HCT116 (cell line): ENCODE measurements at regions not wholly inside any gene's neighbourhood (a gene's known extent, or its start where the extent isn't known, plus 50 kb on each side); places are given as distances from the start of the nearest gene placed in this dataset.

ENCODE experiments used
- ATAC-seq: fragments of 200-7000 bp; cut with Tn5 transposase; 2 replicates; pipeline ENCODE4 v1.9.1; 2020; ENCODE audit warnings: mild to moderate bottlenecking, moderate library complexity
- BruUV-seq: library from RNA; stranded (reverse); fragments of 400-500 nt; replicated peaks from 2 replicates; lab custom pipeline; 2021; lab: Mats Ljungman, UMichigan
- CTCF ChIA-PET: fragments of 300-600 bp; sonication (Branson Sonifier 250); formaldehyde crosslinking; loops from one replicate; lab custom pipeline; 2021; ENCODE audit warnings: antibody characterized with exemption; lab: Charles Lee
- POLR2A ChIA-PET: fragments of 300-600, 350-600 bp; sonication (Branson Sonifier 250); formaldehyde crosslinking; loops from one replicate; lab custom pipeline; 2021; ENCODE audit warnings: antibody characterized with exemption; lab: Charles Lee
- RAD21 ChIA-PET, 2 experiments: fragments of 300-600 bp; sonication (Branson Sonifier 250); formaldehyde crosslinking; loops; one replicate each; lab custom pipeline; 2023; ENCODE audit warnings: low total read pairs in 2 of 2; ENCODE audit not compliant: uncharacterized antibody in 2 of 2, unreplicated experiment in 2 of 2, low non-redundant PET in 1 of 2; lab: Charles Lee
- DNase-seq: peaks from one replicate; pipeline ENCODE4 v3.0.0-alpha.2; 2010; ENCODE audit warnings: low read depth, low spot score
- H2AFZ ChIP-seq: fragments of 200-600 bp; shearing (Covaris generic), sonication (generic); 2 replicates; pipeline ENCODE4 v1.6.1; 2017; ENCODE audit warnings: low read depth, mixed run types, mixed read lengths, antibody characterized with exemption, low read length; ENCODE audit not compliant: poor library complexity, severe bottlenecking
- H3K27ac ChIP-seq: 2 replicates; pipeline ENCODE4 v1.5.1; 2012; ENCODE audit warnings: low read depth, low read length
- H3K27me3 ChIP-seq: fragments of 200-600 bp; sonication (generic); 2 replicates; pipeline ENCODE4 v1.6.1; 2016; ENCODE audit warnings: mixed run types, low read length, mixed read lengths; ENCODE audit not compliant: insufficient read depth
- H3K36me3 ChIP-seq, 2 experiments: fragments of 200-500 bp in 1 of 2; fragments of 200-600 bp in 1 of 2; sonication (Bioruptor generic) in 1 of 2; sonication (generic) in 1 of 2; 2 replicates each; pipeline versions ENCODE4 v1.5.1 to v1.6.1; 2014 to 2016; ENCODE audit warnings: low read length in 2 of 2, inconsistent platforms in 1 of 2, mixed read lengths in 1 of 2, mixed run types in 1 of 2; ENCODE audit not compliant: insufficient read depth in 2 of 2, control insufficient read depth in 1 of 2
- H3K4me1 ChIP-seq, 2 experiments: fragments of 200-600 bp in 1 of 2; sonication (generic) in 1 of 2; 2 replicates each; pipeline versions ENCODE4 v1.5.1 to v1.6.1; 2012 to 2017; ENCODE audit warnings: low read length in 2 of 2, inconsistent platforms in 1 of 2, mild to moderate bottlenecking in 1 of 2, mixed read lengths in 1 of 2, mixed run types in 1 of 2, moderate library complexity in 1 of 2; ENCODE audit not compliant: insufficient read depth in 2 of 2, control insufficient read depth in 1 of 2
- H3K4me2 ChIP-seq: fragments of 200-600 bp; sonication (generic); 2 replicates; pipeline ENCODE4 v1.6.1; 2017; ENCODE audit warnings: mixed run types, low read length, mixed read lengths
- H3K4me3 ChIP-seq, 2 experiments: fragments of 200-600 bp in 1 of 2; sonication (generic) in 1 of 2; replicated peaks in 1 of 2; 2 replicates each; pipeline ENCODE4 v1.5.1; 2011 to 2016; ENCODE audit warnings: low read length in 2 of 2, control low read depth in 1 of 2, low read depth in 1 of 2, mild to moderate bottlenecking in 1 of 2, mixed read lengths in 1 of 2, mixed run types in 1 of 2
- H3K79me2 ChIP-seq: fragments of 200-600 bp; sonication (generic); 2 replicates; pipeline ENCODE4 v1.6.1; 2017; ENCODE audit warnings: mild to moderate bottlenecking, mixed run types, low read length, moderate library complexity, mixed read lengths; ENCODE audit not compliant: insufficient read depth
- H3K9ac ChIP-seq: fragments of 200-600 bp; sonication (generic); 2 replicates; pipeline ENCODE4 v1.6.1; 2016; ENCODE audit warnings: low read length, mixed read lengths
- H3K9me2 ChIP-seq: fragments of 200-600 bp; sonication (generic), shearing (Covaris generic); 2 replicates; pipeline ENCODE4 v1.6.1; 2017; ENCODE audit warnings: mixed run types, mild to moderate bottlenecking, moderate library complexity; ENCODE audit not compliant: insufficient read depth
- H3K9me3 ChIP-seq, 2 experiments: fragments of 200-500 bp in 1 of 2; fragments of 200-600 bp in 1 of 2; sonication (Bioruptor generic) in 1 of 2; sonication (generic) in 1 of 2; 2 replicates each; pipeline ENCODE4 v1.6.1; 2014 to 2017; ENCODE audit warnings: low read length in 2 of 2, mixed read lengths in 2 of 2, inconsistent platforms in 1 of 2, low read depth in 1 of 2, mild to moderate bottlenecking in 1 of 2, mixed run types in 1 of 2, moderate library complexity in 1 of 2; ENCODE audit not compliant: control insufficient read depth in 1 of 2, insufficient read depth in 1 of 2
- H4K20me1 ChIP-seq: fragments of 200-600 bp; sonication (generic), shearing (Covaris generic); 2 replicates; pipeline ENCODE4 v1.6.1; 2017; ENCODE audit warnings: mixed run types, mild to moderate bottlenecking, moderate library complexity; ENCODE audit not compliant: insufficient read depth
- CBX3 ChIP-seq: IDR thresholded peaks from 2 replicates; pipeline ENCODE4 v1.6.1; 2012; ENCODE audit warnings: low read depth
- CEBPB ChIP-seq: IDR thresholded peaks from 2 replicates; pipeline ENCODE4 v1.6.1; 2012; ENCODE audit warnings: low read depth
- CTCF ChIP-seq, 3 experiments: fragments of 200-600 bp in 1 of 3; sonication (generic) in 1 of 3; IDR thresholded peaks in 2 of 3; conservative IDR thresholded peaks in 1 of 3; 2 replicates each; pipeline ENCODE4 v1.5.1; 2012 to 2017; ENCODE audit warnings: low read depth in 2 of 3, low read length in 2 of 3, antibody characterized with exemption in 1 of 3, borderline replicate concordance in 1 of 3, control low read depth in 1 of 3, mild to moderate bottlenecking in 1 of 3, mixed read lengths in 1 of 3, mixed run types in 1 of 3, moderate library complexity in 1 of 3; ENCODE audit not compliant: insufficient read depth in 1 of 3
- EGR1 ChIP-seq: IDR thresholded peaks from 2 replicates; pipeline ENCODE4 v1.6.1; 2012; ENCODE audit warnings: low read depth
- ELF1 ChIP-seq: IDR thresholded peaks from 2 replicates; pipeline ENCODE4 v1.6.1; 2012; ENCODE audit warnings: low read depth, borderline replicate concordance
- EZH2 ChIP-seq: fragments of 200-600 bp; sonication (generic); IDR thresholded peaks from 2 replicates; pipeline ENCODE4 v1.6.1; 2017; ENCODE audit warnings: antibody characterized with exemption, mixed run types
- EZH2phosphoT487 ChIP-seq: fragments of 200-600 bp; IDR thresholded peaks from 2 replicates; pipeline ENCODE4 v1.6.1; 2018; ENCODE audit warnings: antibody characterized with exemption, borderline replicate concordance
- JUND ChIP-seq: IDR thresholded peaks from 2 replicates; pipeline ENCODE4 v1.6.1; 2012
- MAX ChIP-seq: IDR thresholded peaks from 2 replicates; pipeline ENCODE4 v1.6.1; 2012
- POLR2AphosphoS5 ChIP-seq: IDR thresholded peaks from 2 replicates; pipeline ENCODE4 v1.6.1; 2011; ENCODE audit warnings: mild to moderate bottlenecking, low read depth, low read length, moderate library complexity
- RAD21 ChIP-seq: IDR thresholded peaks from 2 replicates; pipeline ENCODE4 v1.6.1; 2012; ENCODE audit warnings: low read depth, mild to moderate bottlenecking
- YY1 ChIP-seq: IDR thresholded peaks from 2 replicates; pipeline ENCODE4 v1.6.1; 2011; ENCODE audit warnings: low read length, low read depth, moderate library complexity, mild to moderate bottlenecking; ENCODE audit not compliant: insufficient replicate concordance; ENCODE audit errors: extremely low read depth
- ZBTB33 ChIP-seq: IDR thresholded peaks from 2 replicates; pipeline ENCODE4 v1.6.1; 2011; ENCODE audit warnings: mild to moderate bottlenecking, low read length, moderate library complexity; ENCODE audit not compliant: insufficient replicate concordance; ENCODE audit errors: extremely low read depth
- ZFX ChIP-seq: fragments of 450-650 bp; IDR thresholded peaks from 2 replicates; pipeline ENCODE4 v1.6.1; 2017
- ZNF274 ChIP-seq: fragments of 200-500 bp; sonication (Bioruptor generic); IDR thresholded peaks from 2 replicates; pipeline ENCODE4 v1.6.1; 2014; ENCODE audit warnings: mild to moderate bottlenecking, low read depth, low read length, inconsistent platforms
- intact Hi-C: fragments of 100-400 bp; cut with micrococcal nuclease; formaldehyde crosslinking; loops from 2 replicates; pipeline ENCODE4 v1.10.0; 2022
- TF ChIP-seq, protein P1 (sequence below): IDR thresholded peaks from 2 replicates; pipeline ENCODE4 v1.6.1; 2012

- Histone ChIP-seq H3K4me2 (no peak overlapping the region), H2AFZ (no peak overlapping the region), H3K27me3 (no peaks in the 10 kb centered on the region), H3K36me3 (no peaks in the 10 kb centered on the region), H3K27ac (no peak overlapping the region), H3K9me2 (no peaks in the 10 kb centered on the region; the same call in 1 of the 2 replicates), H3K9ac (no peak overlapping the region), H3K4me3 (no peak overlapping the region), H3K79me2 (no peaks in the 10 kb centered on the region), H4K20me1 (no peaks in the 10 kb centered on the region), H3K9me3 (no peaks in the 10 kb centered on the region), H3K4me1 (no peaks in the 10 kb centered on the region)
- POLR2A ChIA-PET = no interaction called here
- intact Hi-C loops = no loop called here
- BruUV-seq = no TSS peak
- RAD21 ChIA-PET = no interaction called here
- DNase-seq (no peak), ATAC-seq (no peak)
- CTCF ChIA-PET = no interaction called here
- TF ChIP-seq MAX (no peak), ZNF274 (no peak), ZBTB33 (no peak), CEBPB (no peak), EZH2phosphoT487 (no peak), ELF1 (no peak), CBX3 (no peak), JUND (no peak), RAD21 (no peak), POLR2AphosphoS5 (no peak), CTCF (IDR thresholded peaks at IDR 0.05 in 2 of 3, conservative IDR thresholded peaks at IDR 0.05 in 1 of 3; ENCODE audit: borderline replicate concordance in 1 of 3, insufficient read depth in 1 of 3, low read depth in 2 of 3, low read length in 2 of 3) (no peak), YY1 (no peak), EGR1 (no peak), ZFX (no peak), EZH2 (no peak)
- TF ChIP-seq, protein P1, sequence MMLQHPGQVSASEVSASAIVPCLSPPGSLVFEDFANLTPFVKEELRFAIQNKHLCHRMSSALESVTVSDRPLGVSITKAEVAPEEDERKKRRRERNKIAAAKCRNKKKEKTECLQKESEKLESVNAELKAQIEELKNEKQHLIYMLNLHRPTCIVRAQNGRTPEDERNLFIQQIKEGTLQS = no peak
Measured at GRCh38 chr3:166248784-166249183, 411.6 kb upstream of the BCHE start.
